NCI-H187 treated with DMSO at 0.1 percent for 48 hours (cell line): ENCODE measurements at regions not wholly inside any gene's neighbourhood (a gene's known extent, or its start where the extent isn't known, plus 50 kb on each side); places are given as distances from the start of the nearest gene placed in this dataset.

ENCODE experiments used
- DNase-seq: peaks from one replicate; lab custom pipeline; 2025; lab: John Stamatoyannopoulos, UW

DNA sequence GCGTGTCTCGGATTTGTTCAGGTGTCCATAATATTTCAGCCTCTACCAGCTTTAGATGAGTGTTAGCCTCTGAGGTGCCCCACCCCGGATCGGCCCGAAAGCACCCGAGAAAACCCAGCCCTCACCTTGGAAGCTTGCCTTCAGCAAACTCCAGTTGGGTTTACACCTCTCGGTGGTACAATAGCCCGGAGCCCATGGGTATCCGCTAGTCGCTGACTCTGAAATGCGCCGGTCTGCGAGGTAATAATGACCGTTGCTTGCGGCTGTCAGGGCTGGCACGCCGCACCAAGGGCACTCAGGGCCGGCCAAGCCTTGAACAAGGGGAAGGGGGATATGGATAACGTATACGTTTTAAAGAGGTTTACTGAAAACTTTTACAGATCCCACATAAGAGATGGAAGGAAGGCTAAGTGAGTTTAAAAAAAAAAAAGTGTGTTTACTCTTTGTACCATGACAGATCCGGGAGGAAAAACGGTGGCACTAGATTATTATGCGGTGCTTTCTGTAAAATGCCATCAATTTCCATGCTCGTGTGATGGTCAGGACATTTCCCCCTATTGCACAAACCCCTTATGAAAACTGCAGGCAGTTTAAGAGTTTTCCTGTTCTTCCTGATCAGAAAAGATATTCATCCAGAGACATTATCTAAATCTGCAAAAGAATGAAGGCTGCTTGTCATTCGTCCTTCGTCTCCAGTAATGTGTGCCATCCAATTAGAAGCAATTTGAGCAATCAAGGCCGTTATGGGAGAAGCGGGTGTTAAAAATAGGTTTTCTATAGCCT lies 124.2 kb downstream of the TMEM161B start:
- DNase-seq: no peak

DNA sequence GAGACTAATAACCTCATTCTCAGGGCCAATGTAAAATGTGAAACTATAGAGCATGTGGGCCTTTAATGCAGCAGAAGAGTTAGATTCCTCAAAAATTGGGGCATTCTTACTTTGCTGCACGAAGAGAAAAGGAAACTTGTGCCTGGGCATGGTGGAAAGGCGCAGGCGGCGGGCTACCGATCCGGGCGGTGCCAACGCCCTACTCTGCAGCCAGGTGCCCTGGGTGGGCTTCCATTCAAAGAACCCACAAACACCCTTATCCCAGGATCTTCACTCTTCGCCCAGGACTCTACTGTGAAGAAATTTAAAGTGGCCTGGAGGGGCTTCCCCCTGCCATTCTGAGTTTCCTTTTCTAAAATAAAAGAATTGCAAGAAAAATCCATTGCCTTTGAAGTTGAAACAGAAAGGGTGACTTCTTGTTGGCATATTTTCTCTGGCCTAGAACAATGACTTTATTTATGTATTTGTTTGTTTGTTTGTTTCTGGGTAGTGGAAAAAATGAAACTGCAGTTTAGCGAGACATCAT lies 124.9 kb downstream of the TMEM161B start:
- DNase-seq: no peak

DNA sequence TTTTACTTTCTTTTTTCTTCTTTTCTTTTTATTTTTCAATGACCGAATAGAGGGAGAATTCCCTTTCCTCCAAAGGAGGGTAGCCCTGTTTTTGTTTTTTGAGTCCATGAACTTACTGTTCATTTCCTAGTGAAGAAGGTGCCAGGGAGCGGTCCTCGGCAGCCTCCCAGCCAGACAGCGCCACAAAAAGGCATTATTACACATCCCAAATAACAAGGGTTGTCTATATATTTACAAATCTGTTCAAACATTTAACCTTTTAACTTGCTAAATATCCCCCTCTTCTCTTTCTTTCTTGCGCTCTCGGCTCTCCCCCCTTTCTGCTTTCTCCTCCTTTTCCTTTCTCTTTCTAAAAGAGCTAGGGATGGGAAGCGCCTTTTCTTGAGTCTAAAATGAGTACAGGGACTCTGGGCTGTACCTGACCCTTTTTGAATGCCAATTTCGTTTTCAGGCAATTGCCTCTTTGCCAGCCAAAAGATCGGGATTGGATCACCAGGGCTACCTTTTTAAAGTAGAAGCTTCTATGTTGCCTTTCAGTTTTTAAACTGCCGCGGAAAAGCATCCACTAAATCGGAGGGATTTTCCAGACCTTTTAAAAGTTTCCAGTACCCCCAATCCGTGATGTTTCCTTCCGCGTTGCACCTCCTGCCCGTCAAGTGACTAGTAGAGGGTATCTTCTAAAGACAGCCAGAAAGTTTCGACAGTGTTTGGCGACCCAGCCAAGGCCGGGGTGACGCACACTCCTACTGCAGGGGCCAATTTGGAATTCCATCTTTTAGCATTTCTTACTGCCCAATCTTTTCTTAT lies 125.6 kb downstream of the TMEM161B start:
- DNase-seq: no peak

DNA sequence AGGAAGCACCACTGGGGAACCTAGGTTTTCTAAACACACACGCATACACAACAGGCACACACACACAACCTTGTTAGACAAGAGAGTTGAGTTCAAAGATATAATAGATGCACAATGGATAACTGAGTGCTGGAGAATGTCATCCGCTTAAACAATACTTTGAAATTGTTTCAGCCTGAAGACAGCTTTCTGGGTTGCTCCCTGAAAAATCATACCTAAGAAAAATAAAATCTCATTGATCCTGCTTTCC lies 126.1 kb downstream of the TMEM161B start:
- no peak for DNase-seq

DNA sequence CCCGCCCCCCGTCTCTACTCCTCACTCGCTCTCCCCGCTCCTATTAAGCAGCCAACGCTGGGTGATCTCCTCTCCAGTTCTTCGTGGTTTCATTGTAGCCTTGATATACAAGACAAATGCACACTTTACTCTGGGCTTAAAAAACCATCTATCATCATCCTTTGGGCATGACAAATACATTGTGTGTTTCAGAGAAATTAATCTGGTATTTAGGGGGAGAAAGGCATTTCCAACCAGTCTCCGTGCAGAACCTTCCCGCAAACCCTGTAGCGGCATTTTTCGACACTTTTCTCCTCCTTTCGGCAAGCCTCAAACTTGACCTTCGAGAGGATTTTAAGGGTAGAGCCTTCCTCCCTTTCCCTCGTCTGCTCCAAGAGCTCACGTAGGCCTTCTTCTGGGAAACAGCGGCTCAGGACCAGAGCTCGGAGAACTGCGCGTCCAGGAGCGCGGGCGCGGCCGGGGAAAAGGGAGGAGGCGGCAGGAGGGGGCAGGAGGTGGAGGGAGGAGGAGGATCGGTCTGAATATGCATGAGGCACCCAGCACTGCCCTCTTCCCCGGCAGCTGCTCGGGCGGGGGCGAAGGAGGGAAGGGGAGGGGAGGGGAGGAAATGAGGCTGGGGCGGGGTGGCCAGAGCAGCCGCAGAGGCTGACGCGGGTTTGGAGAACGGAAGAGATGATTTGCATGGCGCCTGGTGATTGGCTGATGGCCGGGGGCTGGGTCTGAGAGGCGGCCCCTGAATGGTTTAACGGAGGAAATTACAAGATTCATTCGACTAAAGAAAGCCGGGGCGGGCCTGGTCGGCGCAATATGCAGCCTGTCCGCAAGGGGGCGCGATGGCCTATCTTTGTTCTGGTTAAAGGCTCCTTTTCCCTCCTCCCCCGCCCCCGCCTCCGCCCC lies 127.5 kb downstream of the TMEM161B start:
- peak; percentile 93 for DNase-seq

DNA sequence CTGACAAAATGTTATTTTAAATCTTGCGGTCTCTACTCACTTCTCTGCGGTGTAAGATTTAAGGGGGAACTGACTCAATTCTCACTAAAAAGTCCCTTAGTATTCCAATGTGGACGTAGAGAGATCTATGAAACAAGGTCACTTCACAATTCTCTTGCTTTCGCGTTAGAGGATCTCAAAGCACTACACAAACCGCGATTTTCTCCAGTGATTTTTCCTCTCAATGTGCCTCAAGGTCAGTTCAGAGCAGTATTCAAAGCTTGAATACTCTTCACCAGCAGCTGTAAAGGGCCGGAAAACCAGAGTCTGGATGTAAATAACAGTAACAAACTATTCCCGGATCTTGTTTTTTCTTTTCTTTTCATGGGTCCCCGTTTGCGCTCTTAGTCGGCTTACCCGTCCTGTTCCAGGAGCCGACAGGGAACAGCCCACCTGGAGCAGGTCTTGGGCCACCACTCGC lies 128.2 kb downstream of the TMEM161B start:
- DNase-seq: no peak

DNA sequence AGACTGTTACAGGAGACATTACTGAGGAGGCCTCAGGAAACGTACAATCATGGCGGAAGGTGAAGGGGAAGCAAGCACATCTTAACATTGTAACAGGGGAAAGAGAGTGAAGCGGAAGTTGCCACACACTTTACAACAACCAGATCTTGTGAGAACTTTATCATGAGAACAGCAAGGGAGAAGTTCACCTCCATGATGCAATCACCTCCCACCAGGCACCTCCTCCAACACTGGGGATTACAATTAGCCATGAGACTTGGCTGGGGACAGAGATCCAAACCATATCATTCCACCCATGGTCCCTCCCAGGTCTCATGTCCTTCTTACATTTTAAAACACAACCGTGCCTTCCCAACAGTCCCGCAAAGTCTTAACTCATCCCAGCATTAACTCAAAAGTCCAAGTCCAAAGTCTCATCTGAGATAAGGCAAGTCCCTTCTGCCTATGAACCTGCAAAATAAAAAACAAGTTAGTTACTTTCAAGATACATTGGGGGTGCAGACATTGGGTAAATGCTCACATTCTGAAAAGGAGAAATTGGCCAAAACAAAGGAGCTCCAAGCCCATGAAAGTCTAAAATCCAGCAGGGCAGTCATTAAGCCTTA lies 138.3 kb downstream of the TMEM161B start:
- DNase-seq: no peak

DNA sequence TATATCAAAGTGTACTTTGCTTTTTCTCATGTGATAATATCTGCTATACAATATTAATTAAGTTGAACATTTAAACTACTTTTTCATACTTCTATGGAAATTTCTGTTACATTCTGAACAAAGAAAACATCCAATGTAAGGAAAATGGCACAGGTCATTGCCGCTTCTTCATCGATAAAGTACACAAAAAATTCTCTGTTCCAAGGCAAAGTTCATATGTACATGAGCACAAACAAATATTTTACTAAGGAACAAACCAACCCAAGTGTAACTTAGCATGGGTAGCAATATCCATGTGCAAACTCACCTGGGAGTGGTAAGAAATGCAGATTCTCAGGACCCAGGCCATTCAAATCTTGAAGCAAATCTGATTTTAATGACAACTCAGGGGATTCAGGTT lies 139.8 kb downstream of the TMEM161B start:
- DNase-seq: no peak

DNA sequence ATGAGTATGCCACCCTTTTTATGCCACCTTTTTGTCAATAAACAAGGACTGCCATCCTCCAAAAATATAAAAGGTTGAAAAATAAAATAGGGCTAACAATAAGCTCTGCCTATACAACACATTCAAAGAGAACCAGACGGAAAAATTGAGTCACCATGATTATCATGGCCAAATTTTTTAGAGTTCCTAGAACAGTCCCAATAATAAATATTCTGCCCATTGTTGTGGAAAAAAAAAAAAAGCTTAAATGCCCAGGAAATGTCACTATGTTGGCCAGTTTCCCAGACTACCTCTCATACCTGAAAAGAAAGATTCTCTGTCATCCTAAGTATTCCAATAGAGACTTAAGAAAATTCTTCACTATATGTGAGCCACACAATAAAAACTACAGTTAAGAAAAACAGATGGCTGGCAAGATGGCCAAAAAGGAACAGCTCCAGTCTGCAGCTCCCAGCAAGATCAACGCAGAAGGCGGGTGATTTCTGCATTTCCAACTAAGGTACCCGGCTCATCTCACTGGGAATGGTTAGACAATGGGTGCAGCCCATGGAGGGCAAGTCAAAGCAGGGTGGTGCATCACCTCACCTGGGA lies 149.0 kb downstream of the TMEM161B start:
- DNase-seq: no peak

DNA sequence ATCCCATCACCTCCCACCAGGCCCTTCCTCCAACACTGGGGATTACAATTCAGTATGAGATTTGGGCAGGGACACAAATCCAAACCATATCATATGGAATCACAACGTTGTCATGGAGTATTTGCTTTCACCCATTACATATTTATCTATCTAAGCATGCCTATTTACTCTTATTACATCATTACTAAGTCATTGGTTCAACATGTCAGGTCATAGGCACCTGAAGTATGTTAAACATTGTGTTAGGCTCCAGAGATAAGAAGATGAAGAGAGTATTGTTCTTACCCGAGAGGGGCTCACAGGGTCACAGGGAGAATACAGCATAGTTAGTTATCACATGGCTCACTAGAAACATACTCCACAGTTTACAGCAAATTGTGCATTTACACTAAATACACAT lies 150.5 kb downstream of the TMEM161B start:
- DNase-seq: no peak

DNA sequence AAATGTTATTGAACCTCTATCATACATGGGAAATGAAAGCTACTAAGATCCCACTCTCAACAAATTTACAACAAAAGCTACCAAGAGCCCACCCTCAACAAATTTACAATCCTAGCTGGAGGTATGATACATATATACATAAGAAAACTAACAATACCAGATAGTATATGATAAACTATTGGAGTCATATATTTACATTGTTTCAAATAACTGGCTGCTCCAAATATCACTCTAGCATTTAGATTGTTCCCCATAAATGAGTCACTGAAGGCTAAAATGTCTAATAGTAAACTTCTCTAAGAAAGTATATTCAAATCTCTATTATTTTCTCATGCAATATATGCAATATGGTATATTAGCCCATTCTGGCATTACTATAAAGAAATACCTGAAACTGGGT lies 151.1 kb downstream of the TMEM161B start:
- no peak for DNase-seq

DNA sequence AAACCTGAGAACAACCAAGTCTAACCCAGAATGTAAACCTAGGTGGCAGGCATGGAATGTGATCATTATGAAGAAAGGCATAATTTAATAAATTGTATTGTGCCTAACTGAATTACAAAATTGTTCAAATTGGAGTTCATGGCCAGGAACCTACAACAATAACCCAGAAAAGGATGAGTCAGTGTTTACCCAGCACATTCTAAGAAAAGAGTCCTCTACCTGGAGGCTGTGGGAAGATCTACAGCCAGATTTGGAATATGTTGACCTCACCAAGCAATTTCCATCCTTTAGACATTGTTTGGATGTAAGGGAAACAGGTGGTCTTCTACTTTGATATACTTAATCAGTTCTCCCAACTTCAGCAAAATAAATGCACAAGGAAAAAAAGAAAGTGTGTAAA lies 152.2 kb downstream of the TMEM161B start:
- DNase-seq: no peak

DNA sequence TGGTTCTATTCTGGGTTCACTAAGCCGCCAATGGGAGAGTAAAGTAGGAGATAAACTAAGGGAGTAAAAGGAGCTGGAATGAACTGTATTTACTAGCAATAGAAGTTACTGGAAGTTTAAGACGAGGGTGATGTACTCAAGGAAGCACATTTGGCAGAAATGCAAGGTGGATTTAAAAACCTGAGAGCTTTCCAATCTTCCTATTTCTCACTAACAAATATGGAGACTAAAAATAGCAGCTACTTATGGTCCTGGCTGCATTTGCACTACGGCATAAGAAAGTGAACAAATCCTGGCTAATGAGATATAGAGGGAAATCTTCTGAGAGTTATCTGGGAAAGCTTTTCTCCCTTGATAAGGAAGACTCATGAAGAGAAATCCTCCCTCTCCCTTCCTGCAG lies 153.4 kb downstream of the TMEM161B start:
- DNase-seq: no peak

DNA sequence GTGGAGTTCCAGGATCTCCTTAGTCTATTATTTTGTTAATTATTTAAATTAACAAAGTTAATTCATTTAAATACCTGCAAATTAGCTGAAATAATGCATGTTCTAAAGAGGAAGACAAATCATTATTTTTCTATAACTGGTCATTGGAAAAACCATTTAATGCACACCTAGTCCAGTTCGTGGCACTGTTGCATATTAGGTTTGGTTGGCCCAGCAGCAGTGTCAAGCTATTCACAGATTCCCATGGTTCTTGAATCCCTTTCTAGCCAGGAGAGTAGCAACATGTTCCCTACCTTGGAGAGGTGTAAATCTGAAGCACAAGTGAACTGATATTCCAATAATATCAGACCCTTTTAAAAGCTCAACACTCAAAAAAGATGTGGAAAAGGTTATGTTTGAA lies 155.2 kb downstream of the TMEM161B start:
- DNase-seq: no peak

DNA sequence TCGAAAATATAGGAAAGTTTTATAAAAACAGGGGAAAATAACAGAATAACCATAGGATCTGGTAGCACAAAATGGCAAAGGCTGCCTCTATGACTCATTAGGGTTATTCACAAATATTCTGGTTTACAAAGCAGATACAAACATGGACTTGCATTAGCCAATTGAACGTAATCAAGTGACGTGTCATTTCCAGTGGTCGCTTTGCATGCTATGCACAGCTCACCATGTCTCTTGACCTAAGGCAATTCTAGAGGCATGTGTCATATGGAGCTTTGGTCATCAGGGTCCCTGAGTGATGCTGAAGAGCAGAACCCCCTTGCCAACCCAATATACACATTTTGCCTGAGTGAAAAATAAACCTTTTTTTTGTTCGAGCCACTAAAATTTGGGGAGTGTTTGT lies 158.8 kb downstream of the TMEM161B start:
- no peak for DNase-seq

DNA sequence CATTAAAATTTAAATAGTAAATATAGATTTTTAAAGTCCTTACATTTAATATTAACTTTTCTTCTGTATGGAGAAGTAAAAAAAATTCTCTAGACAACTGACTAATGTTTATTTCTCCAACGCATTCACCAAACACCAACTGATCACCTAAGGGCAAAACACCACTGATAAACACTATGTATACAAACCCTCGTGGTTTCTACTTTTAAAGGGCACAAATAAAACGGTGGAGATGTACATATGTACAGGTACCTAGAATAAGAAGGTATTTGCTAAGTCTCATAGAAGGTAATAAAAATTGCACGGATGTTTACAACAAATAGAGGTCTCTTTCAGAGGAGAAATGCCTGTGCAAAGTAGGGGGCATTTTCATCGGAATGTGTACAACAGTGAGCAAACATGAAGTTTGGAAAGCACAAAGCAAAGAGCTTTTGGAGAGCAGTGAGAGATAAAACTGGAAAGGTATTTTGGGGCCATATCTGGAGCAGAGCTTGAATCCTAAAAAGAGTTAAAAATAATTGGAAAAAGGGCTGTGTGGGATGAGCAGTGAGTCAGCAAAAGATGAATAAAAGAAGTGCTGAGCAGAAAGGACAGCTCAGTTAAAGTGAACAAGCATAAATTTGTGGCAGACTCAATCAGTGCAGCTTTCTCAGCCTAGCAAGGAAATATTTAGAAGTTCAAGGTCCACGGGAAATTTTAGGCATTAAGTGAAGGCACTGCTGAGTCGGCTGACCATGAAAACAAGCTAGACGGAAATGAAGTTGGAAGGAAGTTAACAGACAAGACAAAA lies 160.0 kb downstream of the TMEM161B start:
- DNase-seq: no peak

DNA sequence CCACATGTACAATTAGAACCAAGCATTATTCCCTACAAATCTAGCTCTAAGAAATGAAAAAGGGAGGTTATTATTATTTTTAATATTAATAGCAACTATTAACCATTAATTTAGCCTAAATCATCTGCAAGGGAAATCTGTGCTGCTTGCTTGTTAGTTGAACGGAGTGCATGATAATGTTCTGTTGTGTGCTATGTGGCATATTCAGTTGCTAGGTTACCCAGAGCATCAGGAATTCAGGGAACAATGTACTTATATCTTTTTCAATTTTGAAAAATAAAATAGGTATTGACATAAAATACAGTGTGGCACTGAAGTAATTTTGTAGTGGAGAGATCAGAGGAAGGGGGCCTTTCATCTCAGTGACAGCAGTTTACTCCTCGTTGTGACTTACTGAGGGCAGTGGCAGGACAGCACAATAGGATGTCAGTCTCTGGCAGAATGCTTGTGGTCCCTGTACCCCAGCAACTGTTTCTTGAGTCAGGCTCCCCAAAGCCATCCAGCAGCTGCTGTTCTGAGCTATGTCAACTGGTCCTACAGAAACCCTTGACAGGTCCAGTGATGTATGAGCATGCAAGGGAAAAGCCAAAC lies 173.6 kb downstream of the TMEM161B start:
- DNase-seq: no peak

DNA sequence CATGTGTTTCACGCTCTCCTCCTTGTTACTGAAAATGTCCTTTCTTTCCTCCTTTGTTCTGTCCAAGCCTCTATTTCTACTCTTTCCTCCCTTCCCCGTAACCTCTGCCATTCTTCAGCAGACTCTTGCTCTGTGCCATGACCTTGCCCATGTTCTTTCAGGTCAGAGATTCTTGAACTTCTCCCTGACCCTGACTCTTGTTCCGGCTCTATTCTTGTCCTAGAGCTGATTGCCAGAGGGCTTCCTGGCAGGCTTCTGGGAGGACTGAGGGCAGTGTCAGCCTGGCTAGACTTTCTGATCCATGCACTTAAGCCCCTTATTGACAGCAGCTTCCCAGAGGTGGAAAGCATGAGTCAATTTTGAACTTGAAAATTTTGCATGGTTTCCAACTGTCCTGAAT lies 174.2 kb downstream of the TMEM161B start:
- DNase-seq: no peak

DNA sequence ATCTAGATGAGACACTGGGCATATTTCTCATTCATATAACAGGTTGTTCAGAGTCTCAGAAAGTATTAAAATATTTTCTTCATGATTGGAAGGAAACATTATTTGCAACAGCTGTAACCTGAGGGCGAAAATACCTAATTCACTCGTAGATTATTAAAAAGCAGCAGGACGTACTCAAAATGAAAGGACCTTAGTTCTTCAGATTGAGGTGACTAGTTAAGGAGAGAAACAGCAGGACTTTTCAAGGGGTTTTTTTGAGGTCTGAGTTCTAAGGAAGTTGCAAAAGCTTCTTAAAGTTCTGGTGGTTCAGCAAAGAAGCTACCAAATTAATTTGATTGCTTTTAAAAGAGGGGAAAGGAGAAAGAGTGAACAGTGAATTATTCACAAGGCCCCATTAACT lies 174.9 kb downstream of the TMEM161B start:
- no peak for DNase-seq

DNA sequence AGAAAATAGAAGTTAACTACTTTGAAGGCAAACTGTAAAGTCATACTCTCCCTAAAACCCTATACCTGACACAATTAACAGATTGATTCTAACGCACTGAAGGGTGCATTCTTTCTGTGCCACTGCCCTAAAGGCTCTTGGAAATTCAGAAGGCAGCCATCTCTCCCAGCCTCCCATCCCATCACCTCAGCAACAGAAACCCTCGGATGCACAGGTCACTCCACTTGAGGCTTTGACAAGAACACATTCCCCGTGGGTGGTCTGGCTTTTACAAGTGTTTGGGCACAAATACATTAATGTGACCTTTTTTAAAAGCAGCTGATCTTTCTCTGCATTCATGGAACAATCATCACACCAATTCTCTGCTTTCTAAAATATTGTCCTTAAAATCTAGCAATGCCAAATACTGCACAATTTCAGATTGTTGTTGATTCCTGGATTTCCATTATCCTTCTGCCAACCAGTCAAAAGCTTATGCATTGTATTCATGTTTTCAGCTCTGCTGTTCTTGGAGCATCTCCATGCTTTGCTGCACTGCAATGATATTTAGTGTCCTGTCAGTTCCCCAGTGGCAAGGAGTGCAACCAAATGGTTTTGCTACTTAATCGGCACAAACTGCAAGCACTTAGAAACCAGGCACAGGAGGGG lies 175.6 kb downstream of the TMEM161B start:
- DNase-seq: no peak
